Pancreas (tissue), 10 donors: ENCODE measurements at regions not wholly inside any gene's neighbourhood (a gene's known extent, or its start where the extent isn't known, plus 50 kb on each side); places are given as distances from the start of the nearest gene placed in this dataset.

Experiments used
- ATAC-seq, 4 donors: fragments of 200-7000 bp; cut with Tn5 transposase; one replicate each; pipeline versions ENCODE4 v1.8.0 to v1.9.1; 2020; ENCODE audit warnings: mild to moderate bottlenecking in 4 of 4, moderate library complexity in 4 of 4
- DNase-seq, 6 donors: peaks; one replicate each; pipeline ENCODE4 v3.0.0-alpha.2; 2020
- FAIRE-seq: peaks from 2 replicates; lab custom pipeline; 2012; peaks lifted over from hg19 to GRCh38; lab: Jason Lieb, UNC
- H3K27ac ChIP-seq, 4 donors: fragments of 200-600 bp; sonication (generic); 1 replicate in 3 of 4; 2 replicates in 1 of 4; pipeline versions ENCODE4 v1.5.0 to v1.8.0; 2020
- H3K27me3 ChIP-seq, 4 donors: fragments of 200-600 bp; one replicate each; pipeline ENCODE4 v1.8.0; 2021
- H3K36me3 ChIP-seq, 3 donors: fragments of 200-600 bp; sonication (generic) in 1 of 3; one replicate each; pipeline versions ENCODE4 v1.5.0 to v1.8.0; 2020 to 2021
- H3K4me1 ChIP-seq, 3 donors: fragments of 200-600 bp; one replicate each; pipeline ENCODE4 v1.8.0; 2021
- H3K4me3 ChIP-seq, 4 donors: fragments of 200-600 bp; sonication (generic) in 2 of 4; one replicate each; pipeline versions ENCODE4 v1.5.0 to v1.8.0; 2020 to 2021
- H3K9me3 ChIP-seq, 4 donors: fragments of 200-600 bp; one replicate each; pipeline ENCODE4 v1.8.0; 2021
- WGBS, 2 donors: extraction: QIAGEN DNeasy Blood & Tissue Kit; methylation state at CpG; one replicate each; pipeline ENCODE4 v1.1.7; 2013; 5-methylcytosine and 5-hydroxymethylcytosine counted together
- intact Hi-C, 3 donors: fragments of 100-400 bp; cut with DNase I; formaldehyde crosslinking; loops; one replicate each; pipeline versions ENCODE4 v1.11.1 to v1.14.2; 2022
- TF ChIP-seq, protein P1 (sequence below), 4 donors: fragments of 200-600 bp; sonication (generic) in 3 of 4; IDR thresholded peaks; one replicate each; pipeline versions ENCODE4 v1.5.0 to v1.8.0; 2021; ENCODE audit warnings: antibody characterized with exemption in 4 of 4
- donor health status: healthy with polysubstance abuse.
- donor health status: DM: no; HTN: no; CAD: no; lungs with moderate emphysema.
- donor health status: DM: no; HTN: no; CAD: no.
- donor health status: control.
- donor health status: control.
- donor health status: Bipolar disorder and iron deficiency.
- donor health status: DM: yes; HTN: yes; CAD: no.
- donor health status: DM: no; HTN: no; CAD: no.
- donor health status: DM: no; HTN: no; CAD: no.
- donor health status: DM: yes; HTN: yes; CAD: no.

DNA sequence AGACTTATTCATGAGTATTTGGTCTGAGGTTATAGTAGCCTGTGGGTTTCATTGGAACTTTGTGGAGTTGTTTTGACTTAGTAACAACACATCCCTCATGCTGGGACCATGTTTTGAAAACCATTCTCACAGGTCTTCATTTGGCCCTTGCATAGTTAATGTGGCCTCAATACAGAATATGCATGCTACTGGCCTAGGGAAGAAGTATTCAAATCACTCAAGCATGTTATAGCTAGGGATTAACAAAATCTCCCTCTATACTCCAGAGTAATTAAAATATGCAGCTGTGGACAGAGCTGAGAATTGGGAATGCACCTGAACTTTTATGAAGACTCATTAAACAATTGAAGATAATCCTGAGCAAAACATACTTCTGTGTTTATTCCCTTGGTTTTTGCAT lies 325.5 kb upstream of the CHAC2 start:
- Histone ChIP-seq H3K27ac (no peak overlapping the region), H3K4me3 (no peak overlapping the region), H3K36me3 (no peaks in the 10 kb centered on the region), H3K27me3 (no peaks in the 10 kb centered on the region), H3K4me1 (peaks cover 0 to 8% (median 7%) of the 10 kb centered on the region in 3 donors), H3K9me3 (no peaks in the 10 kb centered on the region)
- TF ChIP-seq, protein P1, sequence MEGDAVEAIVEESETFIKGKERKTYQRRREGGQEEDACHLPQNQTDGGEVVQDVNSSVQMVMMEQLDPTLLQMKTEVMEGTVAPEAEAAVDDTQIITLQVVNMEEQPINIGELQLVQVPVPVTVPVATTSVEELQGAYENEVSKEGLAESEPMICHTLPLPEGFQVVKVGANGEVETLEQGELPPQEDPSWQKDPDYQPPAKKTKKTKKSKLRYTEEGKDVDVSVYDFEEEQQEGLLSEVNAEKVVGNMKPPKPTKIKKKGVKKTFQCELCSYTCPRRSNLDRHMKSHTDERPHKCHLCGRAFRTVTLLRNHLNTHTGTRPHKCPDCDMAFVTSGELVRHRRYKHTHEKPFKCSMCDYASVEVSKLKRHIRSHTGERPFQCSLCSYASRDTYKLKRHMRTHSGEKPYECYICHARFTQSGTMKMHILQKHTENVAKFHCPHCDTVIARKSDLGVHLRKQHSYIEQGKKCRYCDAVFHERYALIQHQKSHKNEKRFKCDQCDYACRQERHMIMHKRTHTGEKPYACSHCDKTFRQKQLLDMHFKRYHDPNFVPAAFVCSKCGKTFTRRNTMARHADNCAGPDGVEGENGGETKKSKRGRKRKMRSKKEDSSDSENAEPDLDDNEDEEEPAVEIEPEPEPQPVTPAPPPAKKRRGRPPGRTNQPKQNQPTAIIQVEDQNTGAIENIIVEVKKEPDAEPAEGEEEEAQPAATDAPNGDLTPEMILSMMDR (IDR thresholded peaks at IDR 0.05), result no peak
- no peak for FAIRE-seq
- intact Hi-C loops, result no loop called here
- ATAC-seq, result no peak
- no peak for DNase-seq

DNA sequence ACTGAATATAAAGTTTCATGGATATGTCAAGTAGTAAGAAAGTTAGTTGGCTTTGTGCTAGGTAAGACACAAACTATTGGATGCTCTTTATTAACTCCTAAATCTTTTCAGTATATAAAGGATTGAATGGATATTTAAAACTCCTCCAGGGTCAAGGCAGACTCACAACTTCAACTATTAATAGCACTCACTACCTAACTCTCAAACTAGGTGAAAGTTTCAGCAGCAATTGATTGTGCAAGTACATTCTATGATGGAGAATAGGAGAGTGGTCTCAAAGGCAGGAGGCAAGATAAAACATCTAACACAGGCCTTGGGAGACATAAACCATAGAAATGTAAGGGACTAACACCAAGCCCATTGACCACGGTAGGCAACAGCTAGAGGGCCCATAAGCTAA lies 328.9 kb upstream of the CHAC2 start:
- intact Hi-C loops, result no loop called here
- ATAC-seq, result no peak
- 80 to 100% methylated on average over 1 of the region's 1 CpG for WGBS, 2 donors

DNA sequence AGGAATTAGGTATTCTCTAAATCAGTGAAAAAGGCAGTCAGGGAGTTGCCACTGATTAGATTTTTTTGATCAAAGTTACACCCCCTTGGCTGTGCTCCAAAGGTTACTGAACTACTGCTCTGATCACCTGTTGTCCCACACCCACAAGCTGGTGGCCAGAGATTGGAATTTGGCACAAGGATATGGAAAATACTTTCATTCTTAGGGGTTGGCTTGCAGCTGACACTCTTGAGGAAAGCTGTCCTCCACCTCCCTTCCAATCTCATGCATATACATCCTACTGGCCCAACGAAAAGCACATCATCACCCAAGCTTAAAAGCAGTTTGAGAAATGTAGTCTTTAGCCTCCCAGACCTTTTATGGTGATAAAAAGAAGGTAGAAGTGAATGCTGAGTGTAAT lies 329.5 kb upstream of the CHAC2 start:
- H3K9me3 ChIP-seq, result no peaks in the 10 kb centered on the region
- no peaks in the 10 kb centered on the region for H3K36me3 ChIP-seq
- intact Hi-C loops, result no loop called here
- FAIRE-seq (no peak), ATAC-seq (peak in 3 of 4 donors; percentile 72 to 92 (median 72)), DNase-seq (peak in 2 of 6 donors; percentile 19 to 68)
- TF ChIP-seq, protein P1 (IDR thresholded peaks at IDR 0.05), result no peak
- no peak overlapping the region for H3K4me3 ChIP-seq
- H3K27ac ChIP-seq, result no peak overlapping the region
- H3K4me1 ChIP-seq, result no peaks in the 10 kb centered on the region
- H3K27me3 ChIP-seq, result no peaks in the 10 kb centered on the region
- 48 to 54% methylated on average over 1 of the region's 1 CpG for WGBS, 2 donors

More for the DNA sequence above, 328.9 kb upstream of the CHAC2 start:
- Histone ChIP-seq H3K27ac (no peak overlapping the region), H3K9me3 (no peaks in the 10 kb centered on the region), H3K4me1 (no peaks in the 10 kb centered on the region), H3K36me3 (no peaks in the 10 kb centered on the region), H3K27me3 (no peaks in the 10 kb centered on the region), H3K4me3 (no peak overlapping the region)
- TF ChIP-seq, protein P1 (IDR thresholded peaks at IDR 0.05), result no peak
- no peak for DNase-seq
- no peak for FAIRE-seq

DNA sequence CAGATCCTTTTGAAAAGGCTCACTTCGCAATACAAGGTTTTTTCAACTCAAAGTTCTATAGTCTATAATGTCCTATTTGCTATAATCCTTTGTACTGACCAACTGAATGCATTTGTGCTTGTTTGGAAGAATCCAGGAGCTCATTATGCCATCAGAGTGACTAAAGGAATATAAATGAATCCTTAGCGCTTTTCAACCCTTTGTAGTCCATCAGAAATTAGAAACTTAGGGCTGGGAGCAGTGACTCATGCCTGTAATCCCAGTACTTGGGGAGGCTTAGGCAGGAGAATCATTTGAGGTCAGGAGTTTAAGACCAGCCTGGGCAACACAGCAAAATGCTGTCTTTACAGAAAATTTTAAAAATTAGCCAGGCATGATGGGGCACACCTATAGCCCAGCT lies 330.2 kb upstream of the CHAC2 start:
- Histone ChIP-seq H3K27ac (no peak overlapping the region), H3K27me3 (no peaks in the 10 kb centered on the region), H3K4me1 (no peaks in the 10 kb centered on the region), H3K36me3 (no peaks in the 10 kb centered on the region), H3K9me3 (no peaks in the 10 kb centered on the region), H3K4me3 (no peak overlapping the region)
- FAIRE-seq, result no peak
- intact Hi-C loops, result no loop called here
- 94 to 96% methylated on average over 2 of the region's 2 CpGs for WGBS, 2 donors
- ATAC-seq, result no peak
- TF ChIP-seq, protein P1 (IDR thresholded peaks at IDR 0.05), result no peak
- no peak for DNase-seq

DNA sequence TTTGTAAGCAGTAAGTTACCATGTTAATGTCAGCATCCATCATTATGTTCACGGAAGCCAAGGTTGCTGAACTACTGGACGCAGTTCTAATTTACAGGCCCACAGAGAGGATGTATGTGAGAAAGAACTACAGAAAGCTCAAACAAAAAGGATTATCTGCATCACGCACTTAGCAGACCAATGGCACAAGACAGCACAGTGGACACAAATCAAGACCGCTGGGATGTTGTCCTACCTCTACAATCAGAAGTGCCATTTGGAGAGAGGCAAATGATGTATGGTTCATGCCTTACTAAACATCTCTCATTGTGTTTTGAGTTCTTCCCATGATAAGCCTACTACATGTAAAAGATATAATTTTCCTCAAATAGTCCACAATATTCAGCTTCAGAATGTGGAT lies 330.7 kb upstream of the CHAC2 start:
- Histone ChIP-seq H3K36me3 (no peaks in the 10 kb centered on the region), H3K4me3 (no peak overlapping the region), H3K27ac (no peak overlapping the region), H3K4me1 (no peaks in the 10 kb centered on the region), H3K9me3 (no peaks in the 10 kb centered on the region), H3K27me3 (no peaks in the 10 kb centered on the region)
- intact Hi-C loops, result no loop called here
- WGBS, 2 donors, result 95 to 96% methylated on average over 4 of the region's 4 CpGs
- TF ChIP-seq, protein P1 (IDR thresholded peaks at IDR 0.05), result no peak
- ATAC-seq, result no peak
- no peak for FAIRE-seq
- DNase-seq, result no peak
